Posterior cingulate gyrus (tissue), 11 donors: ENCODE measurements at regions not wholly inside any gene's neighbourhood (a gene's known extent, or its start where the extent isn't known, plus 50 kb on each side); places are given as distances from the start of the nearest gene placed in this dataset.
"Not testable (repeated sequence)": the region's sequence is repeated elsewhere in the genome, so short reads cannot be mapped to it uniquely, and the experiment has no call there.

ENCODE experiments used
- DNase-seq, 10 donors: peaks; one replicate each; pipeline versions ENCODE4 v3.0.0 to v3.0.0-alpha.2; 2020 to 2021; ENCODE audit warnings: mixed read lengths in 3 of 10
- intact Hi-C: fragments of 100-400 bp; cut with DNase I; formaldehyde crosslinking; loops from one replicate; pipeline ENCODE4 v1.15.1; 2023

DNA sequence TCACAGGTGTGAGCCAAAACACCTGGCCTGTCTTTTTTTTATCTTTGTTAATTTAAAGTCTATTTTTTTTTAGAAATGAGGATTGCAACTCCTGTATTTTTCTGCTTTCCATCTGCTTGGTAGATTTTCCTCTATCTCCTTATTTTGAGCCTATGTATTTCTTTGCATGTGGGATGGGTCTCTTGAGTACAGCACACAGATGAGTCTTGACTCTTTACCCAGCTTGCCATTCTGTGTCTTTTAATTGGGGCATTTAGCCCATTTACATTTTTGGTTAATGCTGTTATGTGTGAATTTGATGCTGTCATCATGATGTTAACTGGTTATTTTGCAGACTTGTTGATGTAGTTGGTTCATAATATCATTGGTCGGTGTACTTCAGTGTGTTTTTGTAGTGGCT, 317.4 kb downstream of the IPO8 start:
- no peak for DNase-seq
- intact Hi-C loops = no loop called here

DNA sequence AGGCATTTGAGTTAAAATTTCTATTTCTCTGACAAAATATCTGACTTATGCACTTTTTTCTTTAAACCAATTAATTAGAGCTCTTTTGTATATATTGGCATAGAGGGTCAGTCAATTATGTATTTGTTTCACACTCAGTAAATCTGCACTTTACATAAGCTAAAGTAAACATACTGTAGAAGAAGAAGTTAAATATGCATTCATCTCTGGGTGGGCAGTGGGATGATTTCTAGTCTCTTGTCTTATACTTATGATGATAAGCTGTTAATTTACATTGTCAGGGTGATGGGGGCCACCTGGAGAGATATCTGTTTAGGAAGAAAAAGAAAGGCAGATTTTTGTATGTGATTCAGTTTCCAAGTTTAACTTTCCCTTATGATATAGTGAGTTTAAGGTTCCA, 330.8 kb downstream of the IPO8 start:
- no peak for DNase-seq
- intact Hi-C loops = no loop called here

DNA sequence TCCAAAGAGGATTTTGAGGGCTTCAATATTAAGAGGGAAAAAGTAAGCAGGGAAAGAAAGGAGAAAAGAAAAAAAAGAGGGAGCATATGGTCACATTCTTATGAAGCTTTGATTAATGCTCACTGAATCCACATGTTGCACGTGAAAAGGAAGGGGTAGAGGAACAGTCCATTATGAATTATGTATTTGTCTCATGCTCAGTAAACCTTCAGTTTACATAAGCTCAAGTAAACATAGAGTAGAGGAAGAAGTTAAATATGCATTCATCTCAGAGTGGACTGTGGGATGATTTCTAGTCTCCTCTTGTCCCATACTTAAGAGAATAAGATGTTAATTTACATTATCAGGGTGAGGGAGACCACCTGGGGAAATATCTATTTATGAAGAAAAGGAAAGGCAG, 334.5 kb downstream of the IPO8 start:
- intact Hi-C loops = no loop called here
- no peak for DNase-seq

DNA sequence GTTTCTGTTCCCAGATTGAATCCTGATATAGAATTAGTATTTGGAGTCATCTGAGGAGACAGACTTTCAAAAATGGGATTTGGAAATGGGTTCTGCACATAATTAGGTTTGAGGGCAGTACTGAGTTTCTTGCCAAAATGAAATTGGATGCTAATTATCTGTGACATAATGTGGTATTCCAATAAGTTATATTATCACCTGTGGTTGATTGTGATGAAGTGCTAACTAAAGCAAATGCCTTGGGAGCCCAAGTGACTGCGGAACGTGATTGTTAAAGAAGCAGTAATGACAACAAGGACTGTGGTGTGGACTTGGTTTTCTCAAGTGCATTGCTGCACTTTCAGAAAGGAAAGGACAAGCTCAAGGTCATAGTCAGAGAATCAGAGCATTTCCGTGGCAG, 337.0 kb downstream of the IPO8 start:
- no peak for DNase-seq
- intact Hi-C loops = no loop called here

DNA sequence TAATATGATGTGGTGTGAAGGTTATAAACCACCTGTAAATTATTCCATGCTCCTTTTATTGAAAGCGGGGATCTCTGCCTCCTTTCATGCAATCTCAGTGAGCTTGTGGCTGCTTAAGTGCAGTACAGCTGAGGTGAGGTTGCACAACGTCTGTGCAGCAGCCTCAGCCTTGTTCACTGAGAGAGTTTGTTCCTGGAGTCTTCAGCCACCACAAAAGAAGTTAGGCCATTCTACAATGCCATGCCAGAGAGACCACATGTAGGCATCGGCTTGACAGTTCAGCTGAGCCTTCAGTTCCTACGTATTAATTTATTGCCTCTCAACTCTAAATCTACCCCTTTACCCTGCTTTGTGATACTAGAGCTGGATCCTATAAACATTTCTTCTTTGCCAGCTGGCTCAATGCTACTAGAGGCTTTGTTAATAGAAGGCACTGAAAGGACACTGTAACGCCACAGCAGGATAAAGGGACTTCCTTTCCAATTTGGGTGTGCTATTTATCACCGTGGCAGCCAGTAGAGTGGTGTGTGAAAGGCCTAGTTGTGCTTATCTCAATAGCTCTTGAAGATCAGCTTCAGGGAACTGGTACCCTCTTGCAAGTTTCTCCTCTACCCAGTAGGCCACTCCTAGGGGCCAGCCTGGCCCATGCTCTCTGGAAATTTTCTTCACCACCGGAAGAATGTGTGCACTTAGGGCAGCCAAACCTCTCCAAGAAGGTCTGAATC, 337.7 kb downstream of the IPO8 start:
- no peak for DNase-seq
- intact Hi-C loops = no loop called here

DNA sequence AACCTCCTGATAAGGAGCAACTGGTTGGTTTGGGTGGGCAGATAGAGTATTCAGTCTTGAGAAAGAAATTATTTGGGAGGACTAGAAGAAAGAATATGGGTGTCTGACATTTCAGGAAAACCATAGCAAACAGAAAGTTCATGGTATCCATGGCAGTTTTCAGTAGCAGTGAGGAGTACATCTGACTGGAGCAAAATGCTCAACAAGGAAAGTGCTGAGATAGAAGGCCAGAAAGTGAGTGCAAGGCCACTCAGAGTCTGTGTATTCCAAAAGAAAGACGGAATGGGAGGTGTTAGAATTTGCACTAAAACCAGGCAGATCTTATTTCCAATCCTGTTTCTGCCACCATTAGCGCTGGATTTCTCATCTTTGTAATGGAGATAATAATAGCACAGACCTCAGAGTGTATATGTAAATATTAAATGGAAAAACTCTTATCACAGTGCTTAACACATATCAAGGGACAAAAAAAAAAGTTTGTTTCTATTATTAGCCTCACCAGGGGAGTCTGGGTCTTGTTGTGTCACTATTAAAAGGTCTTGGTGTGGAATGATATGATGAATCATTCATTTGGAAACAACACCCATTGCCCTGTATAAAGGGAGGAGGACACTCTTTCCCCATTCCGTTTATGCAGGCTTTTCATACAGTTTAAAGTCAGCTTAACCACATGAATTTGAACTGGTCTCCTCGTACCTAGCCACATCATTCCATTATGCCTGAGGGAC, 349.8 kb downstream of the IPO8 start:
- intact Hi-C loops = no loop called here
- no peak for DNase-seq

DNA sequence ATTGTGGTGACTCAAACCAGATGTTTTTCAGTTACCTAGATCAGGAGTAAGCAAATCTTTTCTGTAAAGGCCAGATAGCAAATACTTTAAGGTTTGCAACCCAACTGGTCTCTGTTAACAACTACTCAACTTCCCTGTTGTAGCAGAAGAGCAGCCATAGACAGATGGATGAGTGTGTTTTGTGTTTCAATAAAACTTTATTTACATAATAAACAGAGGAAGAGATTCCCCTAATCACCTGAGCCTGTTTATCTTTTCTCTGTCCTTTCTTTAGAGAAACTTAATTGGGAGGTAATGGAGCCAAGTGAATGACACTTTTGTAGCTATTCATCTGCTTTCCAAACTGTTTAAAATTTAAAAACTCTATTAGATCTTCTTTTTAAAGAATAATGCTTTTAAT, 365.1 kb downstream of the IPO8 start:
- intact Hi-C loops = no loop called here
- DNase-seq = no peak

DNA sequence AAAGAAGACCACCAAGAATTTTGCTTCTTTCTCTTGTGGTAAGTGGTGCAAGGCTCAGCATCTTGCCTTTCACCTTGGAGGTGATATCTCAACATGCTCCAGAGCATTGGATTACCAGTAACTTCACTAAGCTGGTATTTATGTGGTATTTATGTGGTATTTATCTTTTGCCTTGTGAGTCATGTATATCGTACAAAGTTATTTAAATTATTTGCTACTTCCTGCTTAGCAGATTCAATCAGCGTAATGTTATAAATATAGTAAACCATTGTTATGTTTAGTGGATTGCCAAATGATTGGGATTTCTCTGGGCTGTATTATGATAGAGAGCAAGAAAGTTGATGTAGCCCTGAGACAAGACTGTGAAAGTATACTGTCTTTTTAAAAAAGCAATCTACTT, 366.4 kb downstream of the IPO8 start:
- intact Hi-C loops = no loop called here
- DNase-seq = no peak

DNA sequence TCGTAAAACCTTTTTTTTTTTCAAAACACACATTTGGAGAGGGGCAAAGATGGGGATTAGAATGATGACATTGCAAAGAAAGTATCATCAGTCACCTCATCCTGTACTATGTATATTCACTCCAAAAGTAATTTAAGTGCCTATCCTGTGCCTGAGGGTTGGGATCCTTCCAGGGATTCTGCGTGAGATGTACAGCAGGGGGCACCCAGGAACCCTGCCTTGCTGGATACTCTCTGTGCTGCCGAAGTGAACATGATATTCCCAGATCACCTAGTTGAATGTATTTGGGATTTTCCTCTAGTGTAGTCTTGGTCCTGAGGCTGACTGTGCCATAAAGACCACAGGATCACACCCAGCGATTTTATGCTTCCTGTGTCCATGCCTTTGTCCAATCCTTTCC, 372.7 kb downstream of the IPO8 start:
- no peak for DNase-seq
- intact Hi-C loops = no loop called here

DNA sequence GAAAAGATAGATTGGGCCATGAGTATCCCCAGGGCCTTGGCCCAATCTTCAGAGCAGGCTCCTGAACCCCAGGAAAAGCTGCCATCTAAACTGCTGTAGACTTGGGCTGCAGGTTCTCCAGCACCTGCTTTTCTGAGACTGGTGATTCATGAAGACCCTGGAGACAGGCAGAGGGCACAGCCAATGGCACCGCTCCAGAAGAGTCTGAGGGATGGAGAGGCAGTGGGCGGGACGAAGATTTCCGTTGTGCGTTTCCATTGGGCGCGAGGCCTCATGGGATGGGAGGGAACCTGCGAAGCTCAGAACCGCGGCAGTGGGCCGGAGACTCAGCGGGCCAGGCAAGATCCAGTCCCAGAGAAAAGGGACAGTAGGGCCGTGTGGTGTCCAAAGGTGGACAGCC, 375.1 kb downstream of the IPO8 start:
- no peak for DNase-seq
- intact Hi-C loops = no loop called here

DNA sequence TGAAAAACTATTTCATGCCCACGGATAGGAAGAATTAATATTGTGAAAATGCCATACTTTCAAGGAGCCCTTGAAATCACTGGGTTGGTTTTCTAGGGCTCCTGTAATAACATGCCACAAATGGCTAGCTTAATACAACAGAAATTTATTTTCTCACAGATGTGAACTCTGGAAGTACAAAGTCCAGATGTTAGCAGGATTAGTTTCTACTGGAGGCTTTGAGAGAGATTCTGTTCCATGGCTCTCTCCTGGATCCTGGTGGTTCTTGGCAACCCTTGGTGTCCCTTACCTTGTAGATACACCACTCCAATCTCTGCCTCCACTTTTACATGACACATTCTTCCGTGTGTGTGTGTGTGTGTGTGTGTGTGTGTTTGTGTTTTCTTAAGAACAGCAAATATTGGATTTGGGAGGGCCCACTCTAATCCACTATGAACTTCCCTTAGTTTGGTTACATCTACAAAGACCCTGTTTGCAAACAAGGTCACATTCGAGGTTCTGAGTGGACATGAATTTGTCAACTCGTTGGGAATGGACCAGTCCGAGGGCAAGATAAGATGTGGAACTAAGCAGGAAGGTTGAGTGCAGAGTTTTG, 381.1 kb downstream of the IPO8 start:
- intact Hi-C loops = no loop called here
- no peak for DNase-seq

DNA sequence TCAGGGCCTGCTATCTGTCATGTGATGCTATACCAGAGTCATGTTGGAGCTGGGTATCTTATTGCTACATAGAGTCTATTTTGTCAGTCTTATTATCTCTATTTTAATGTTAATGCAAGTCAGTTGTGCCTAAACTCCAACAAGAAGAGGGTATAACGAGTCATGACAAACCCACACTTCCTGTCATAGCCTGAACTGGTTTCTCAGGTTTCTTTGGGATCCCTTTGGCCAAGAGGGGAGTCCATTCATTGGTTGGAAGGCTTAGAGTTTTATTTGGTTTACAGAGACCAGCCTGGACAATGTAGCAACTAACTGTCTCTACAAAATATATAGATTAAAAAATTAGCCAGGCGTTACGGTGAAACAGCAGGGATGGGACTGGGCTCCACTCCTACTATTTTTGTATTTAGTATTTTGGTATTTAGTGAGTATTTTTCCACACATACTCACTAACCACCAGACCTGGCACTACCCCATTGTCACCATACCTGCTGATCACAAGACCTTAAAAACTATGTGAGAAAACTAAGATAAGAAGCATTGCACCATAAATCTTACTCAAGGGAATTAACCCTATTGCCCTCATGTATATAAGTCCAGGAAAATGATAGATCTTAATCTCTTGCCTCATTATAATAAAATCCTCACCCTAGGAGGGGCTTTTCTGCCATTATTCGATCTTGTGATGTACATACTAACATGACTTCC, 387.5 kb downstream of the IPO8 start:
- no peak for DNase-seq
- intact Hi-C loops = no loop called here

DNA sequence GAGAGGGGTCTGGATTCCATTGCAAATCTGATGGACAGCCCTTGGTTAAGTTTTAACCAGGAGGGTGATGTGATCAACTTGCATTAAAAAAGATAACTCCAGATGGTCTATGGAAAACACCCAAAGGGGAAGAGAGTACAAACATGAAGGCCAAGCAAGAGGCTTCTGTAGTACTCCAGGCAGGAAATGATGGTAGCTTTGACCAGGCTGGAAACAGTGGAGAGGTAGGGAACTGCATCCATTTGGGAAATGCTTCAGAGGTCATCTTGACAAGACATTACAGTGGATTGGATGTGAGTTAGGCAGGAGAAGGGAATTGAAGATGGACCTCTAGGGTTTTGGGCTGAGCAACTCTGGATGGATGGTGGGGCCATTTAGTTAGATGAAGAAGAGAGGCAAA, 391.1 kb downstream of the IPO8 start:
- DNase-seq = no peak
- intact Hi-C loops = no loop called here

DNA sequence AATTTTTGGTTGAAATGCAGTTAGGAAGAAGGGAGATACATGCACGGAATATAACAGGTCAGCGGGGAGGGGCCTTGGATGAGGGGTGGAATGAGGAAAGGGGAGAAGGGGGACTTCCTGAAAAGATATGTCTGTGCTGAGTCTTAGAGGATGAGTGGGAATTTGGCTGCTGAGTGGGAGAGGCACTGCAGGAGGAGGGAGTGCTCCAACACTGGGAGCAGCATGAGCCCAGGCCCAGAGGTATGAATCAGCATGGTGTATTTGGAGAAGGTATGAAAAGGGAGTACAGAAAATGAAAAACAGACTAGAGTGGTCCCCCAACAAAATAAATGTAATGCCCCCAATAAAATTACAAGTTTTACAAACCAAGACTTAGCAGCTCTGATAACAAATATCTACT, 394.4 kb downstream of the IPO8 start:
- intact Hi-C loops = no loop called here
- DNase-seq = no peak

DNA sequence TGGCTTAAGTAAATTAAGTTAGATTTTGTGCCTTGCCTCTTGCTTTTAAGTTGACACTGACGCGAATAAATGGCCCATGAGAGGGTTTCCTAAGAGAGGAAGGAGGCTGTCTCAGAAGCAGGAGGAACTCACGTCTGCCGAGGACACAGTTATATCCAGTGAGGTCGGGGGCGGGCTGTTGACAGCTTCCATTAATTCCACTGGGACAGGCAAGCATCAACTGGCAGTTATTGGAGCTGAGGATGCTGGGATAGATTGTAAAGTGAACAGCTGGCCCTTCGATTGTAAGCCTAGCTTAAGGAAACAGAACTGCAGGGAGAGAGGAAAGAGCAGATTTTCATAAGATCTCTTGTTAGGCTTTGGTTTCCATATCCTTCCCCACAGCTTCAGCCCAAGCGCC, 399.2 kb downstream of the IPO8 start:
- DNase-seq = peak in 1 of 10 donors; percentile 65
- intact Hi-C loops = no loop called here

DNA sequence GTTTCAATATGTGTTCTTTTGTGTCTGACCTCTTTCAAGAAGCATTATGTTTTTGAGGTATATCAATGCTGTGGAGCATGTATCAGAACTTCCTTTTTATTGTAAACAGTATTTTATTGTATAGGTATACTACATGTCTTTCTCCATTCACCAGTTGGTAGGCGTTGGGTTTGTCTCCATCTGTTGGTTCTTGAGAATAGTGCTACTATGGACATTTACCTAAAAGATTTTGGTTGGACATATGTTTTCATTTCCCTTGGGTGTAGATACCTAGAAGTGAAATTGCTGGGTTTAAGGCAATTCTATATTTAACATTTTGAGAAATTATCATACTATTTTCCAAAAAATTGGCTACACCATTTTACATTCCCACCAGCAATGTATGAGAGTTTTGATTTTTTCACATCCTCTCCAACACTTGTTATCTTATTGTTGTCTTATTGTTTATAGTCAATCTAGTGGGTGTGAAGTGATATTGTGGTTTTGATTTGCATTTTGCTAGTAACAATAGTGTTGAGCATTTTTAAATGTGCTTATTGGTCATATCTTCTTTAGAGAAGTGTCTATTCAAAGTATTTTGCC, 409.2 kb downstream of the IPO8 start:
- intact Hi-C loops = no loop called here
- no peak for DNase-seq

DNA sequence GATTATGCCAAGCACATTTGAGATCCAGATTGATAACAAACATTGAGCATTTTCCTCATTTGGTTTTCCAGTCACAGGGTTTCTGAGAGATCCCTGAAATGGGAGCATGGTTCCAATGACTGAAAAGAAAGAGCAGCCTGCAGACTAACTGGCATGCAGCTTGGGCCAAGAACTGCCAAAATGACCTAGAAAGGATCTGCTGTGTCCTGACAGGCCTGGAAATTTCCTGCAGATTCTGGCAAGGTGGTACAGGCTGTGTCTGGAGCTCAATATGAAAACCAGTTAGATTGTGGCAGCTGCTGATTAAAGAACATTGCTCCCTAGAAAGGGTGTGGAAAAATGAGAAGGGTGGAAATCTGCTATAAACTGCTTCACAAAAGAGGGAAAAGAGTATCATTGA, 417.3 kb downstream of the IPO8 start:
- intact Hi-C loops = no loop called here
- peak in 3 of 10 donors; percentile 16 to 34 (median 18) for DNase-seq

DNA sequence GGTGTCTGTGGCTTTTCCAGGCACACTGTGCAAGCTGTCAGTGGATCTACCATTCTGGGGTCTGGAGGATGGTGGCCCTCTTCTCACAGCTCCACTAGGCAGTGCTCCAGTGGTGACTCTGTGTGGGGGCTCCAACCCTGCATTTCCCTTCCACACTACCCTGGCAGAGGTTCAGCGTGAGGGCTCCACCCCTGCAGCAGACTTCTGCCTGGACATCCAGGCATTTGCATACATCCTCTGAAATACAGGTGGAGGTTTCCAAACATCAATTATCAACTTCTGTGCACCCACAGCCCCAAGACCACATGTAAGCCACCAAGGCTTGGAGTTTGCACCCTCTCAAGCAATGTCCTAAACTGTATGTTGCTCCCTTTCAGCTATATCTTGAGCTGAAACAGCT, 423.2 kb downstream of the IPO8 start:
- intact Hi-C loops = not testable (repeated sequence)
- DNase-seq = peak in 1 of 10 donors; percentile 21

DNA sequence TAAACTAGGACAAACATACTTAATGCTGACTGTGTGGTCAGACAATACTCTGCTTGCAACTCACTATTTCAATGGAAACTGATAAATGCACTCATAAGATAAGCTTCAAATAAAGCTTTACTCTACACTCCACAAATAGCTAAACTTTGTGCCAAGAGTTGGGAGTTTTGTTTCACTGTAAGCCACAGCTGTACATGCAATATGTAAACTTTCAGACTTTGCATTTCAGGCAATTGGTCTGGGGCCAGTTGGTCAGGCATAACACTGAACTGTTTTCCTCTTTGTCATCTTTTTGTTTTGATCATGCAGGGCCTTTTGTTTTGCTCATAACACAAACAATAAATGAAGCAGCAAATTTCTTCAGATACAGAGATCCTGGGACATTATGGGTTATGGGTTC, 426.2 kb downstream of the IPO8 start:
- DNase-seq = no peak
- intact Hi-C loops = no loop called here

DNA sequence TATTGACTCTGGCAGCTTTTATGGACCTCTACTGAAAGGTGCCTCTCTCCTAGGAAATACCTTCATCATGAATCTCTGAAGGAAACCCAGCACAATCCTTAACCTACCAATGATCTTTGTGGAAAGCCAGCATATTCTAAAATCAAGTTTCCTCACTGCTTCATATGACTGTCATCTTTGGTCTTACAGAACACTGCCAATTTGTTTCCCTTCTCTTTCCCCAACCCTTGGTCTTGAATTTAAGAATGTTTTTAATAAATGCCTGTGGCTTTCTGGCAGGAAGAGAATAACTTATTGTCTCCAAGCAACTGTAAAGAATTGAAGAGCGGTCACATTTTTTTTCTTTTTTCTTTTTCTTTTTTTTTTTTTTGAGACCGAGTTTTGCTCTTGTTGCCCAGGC, 427.6 kb downstream of the IPO8 start:
- no peak for DNase-seq
- intact Hi-C loops = no loop called here

DNA sequence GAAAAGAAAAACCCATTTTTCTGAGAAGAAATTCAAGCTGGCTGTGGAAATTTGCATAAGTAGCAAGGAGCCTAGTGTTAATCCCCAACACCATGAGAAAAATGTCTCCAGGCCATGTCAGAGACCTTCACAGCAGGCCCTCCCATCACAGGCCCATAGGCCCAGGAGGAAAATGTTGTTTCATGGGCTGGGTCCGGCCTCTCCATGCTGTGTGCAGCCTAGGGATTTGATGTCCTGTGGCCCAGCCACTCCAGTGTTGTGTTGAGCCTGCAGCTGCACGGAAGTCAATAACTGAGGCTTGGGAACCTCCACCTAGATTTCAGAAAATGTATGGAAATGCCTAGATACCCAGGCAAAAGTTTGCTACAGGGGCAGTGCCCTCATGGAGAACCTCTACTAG, 432.2 kb downstream of the IPO8 start:
- intact Hi-C loops = no loop called here

More for the DNA sequence above, 432.2 kb downstream of the IPO8 start:
- DNase-seq = no peak
